HEK293T (cell line): ENCODE measurements at regions not wholly inside any gene's neighbourhood (a gene's known extent, or its start where the extent isn't known, plus 50 kb on each side); places are given as distances from the start of the nearest gene placed in this dataset.

ENCODE experiments used
- CTCF ChIA-PET: fragments of 350-600 bp; formaldehyde crosslinking; extraction: SDS; loops from one replicate; lab custom pipeline; 2021; ENCODE audit warnings: antibody characterized with exemption, inconsistent platforms; lab: Yijun Ruan, JAX
- POLR2A ChIA-PET: fragments of 350-600 bp; formaldehyde crosslinking; extraction: SDS; loops from one replicate; lab custom pipeline; 2020; ENCODE audit warnings: antibody characterized with exemption, inconsistent platforms; lab: Yijun Ruan, JAX
- DNase-seq: peaks from one replicate; pipeline ENCODE4 v3.0.0; 2012; ENCODE audit warnings: mixed read lengths; ENCODE audit errors: extremely low spot score
- ARNT ChIP-seq: fragments of 450-650 bp; IDR thresholded peaks from 2 replicates; pipeline ENCODE4 v1.6.1; 2017; ENCODE audit warnings: mild to moderate bottlenecking
- BHLHE40 ChIP-seq: fragments of 450-650 bp; IDR thresholded peaks from 2 replicates; pipeline ENCODE4 v1.6.1; 2016; ENCODE audit warnings: mild to moderate bottlenecking, moderate library complexity, borderline replicate concordance
- CTBP1 ChIP-seq: fragments of 450-650 bp; IDR thresholded peaks from 2 replicates; pipeline ENCODE4 v1.6.1; 2016; ENCODE audit warnings: borderline replicate concordance
- ELF4 ChIP-seq: fragments of 450-650 bp; IDR thresholded peaks from 2 replicates; pipeline ENCODE4 v1.6.1; 2017; ENCODE audit warnings: antibody characterized with exemption
- FOXA1 ChIP-seq: fragments of 450-650 bp; IDR thresholded peaks from 2 replicates; pipeline ENCODE4 v1.6.1; 2016; ENCODE audit warnings: mild to moderate bottlenecking
- FOXK2 ChIP-seq: fragments of 450-650 bp; IDR thresholded peaks from 2 replicates; pipeline ENCODE4 v1.6.1; 2016; ENCODE audit warnings: mild to moderate bottlenecking
- FOXM1 ChIP-seq: fragments of 450-650 bp; IDR thresholded peaks from 2 replicates; pipeline ENCODE4 v1.6.1; 2017; ENCODE audit warnings: mild to moderate bottlenecking, borderline replicate concordance
- HDGF ChIP-seq: fragments of 450-650 bp; IDR thresholded peaks from 2 replicates; pipeline ENCODE4 v1.6.1; 2017; ENCODE audit warnings: antibody characterized with exemption, borderline replicate concordance
- L3MBTL2 ChIP-seq: fragments of 450-650 bp; conservative IDR thresholded peaks from 2 replicates; pipeline ENCODE4 v1.6.1; 2016; ENCODE audit warnings: mild to moderate bottlenecking
- LEF1 ChIP-seq: fragments of 450-650 bp; IDR thresholded peaks from 2 replicates; pipeline ENCODE4 v1.6.1; 2017; ENCODE audit warnings: mild to moderate bottlenecking, borderline replicate concordance
- NFRKB ChIP-seq: fragments of 450-650 bp; IDR thresholded peaks from 2 replicates; pipeline ENCODE4 v1.6.1; 2016; ENCODE audit warnings: mild to moderate bottlenecking, moderate library complexity
- PKNOX1 ChIP-seq: fragments of 450-650 bp; IDR thresholded peaks from 2 replicates; pipeline ENCODE4 v1.6.1; 2016
- SP1 ChIP-seq: fragments of 450-650 bp; IDR thresholded peaks from 2 replicates; pipeline ENCODE4 v1.6.1; 2017
- SUZ12 ChIP-seq: fragments of 450-650 bp; IDR thresholded peaks from 2 replicates; pipeline ENCODE4 v1.6.1; 2016; ENCODE audit warnings: mild to moderate bottlenecking
- TARDBP ChIP-seq: fragments of 450-650 bp; IDR thresholded peaks from 2 replicates; pipeline ENCODE4 v1.6.1; 2016
- ZNF384 ChIP-seq: fragments of 450-650 bp; IDR thresholded peaks from 2 replicates; pipeline ENCODE4 v1.6.1; 2016

- ChIA-PET POLR2A (no interaction called here), CTCF (interaction anchor here (0.6 to 0.7 kb wide), 2 partner anchors 12 to 918 kb away, joined by 3 read pairs; no protein-coding TSS in a partner anchor)
- DNase-seq: no peak
- TF ChIP-seq SP1: no peak
- TF ChIP-seq BHLHE40: no peak
- no peak for TF ChIP-seq HDGF
- TF ChIP-seq ZNF384: no peak
- TF ChIP-seq L3MBTL2: no peak
- TF ChIP-seq ELF4: no peak
- TF ChIP-seq PKNOX1: no peak
- TF ChIP-seq ARNT: no peak
- TF ChIP-seq NFRKB: no peak
- TF ChIP-seq FOXA1: no peak
- no peak for TF ChIP-seq SUZ12
- no peak for TF ChIP-seq FOXK2
- TF ChIP-seq CTBP1: no peak
- no peak for TF ChIP-seq FOXM1
Measured at GRCh38 chr6:2581011-2581410, 169.7 kb downstream of the MYLK4 start.

- TF ChIP-seq PKNOX1: no peak
- TF ChIP-seq BHLHE40: no peak
- no peak for TF ChIP-seq ZNF384
- TF ChIP-seq ELF4: no peak
- no peak for TF ChIP-seq FOXA1
- no peak for TF ChIP-seq TARDBP
- TF ChIP-seq CTBP1: no peak
- TF ChIP-seq FOXK2: no peak
- TF ChIP-seq L3MBTL2: no peak
- TF ChIP-seq FOXM1: no peak
- no peak for TF ChIP-seq NFRKB
- TF ChIP-seq LEF1: no peak
- no peak for TF ChIP-seq ARNT
- TF ChIP-seq SUZ12: no peak
- TF ChIP-seq SP1: no peak
- CTCF ChIA-PET: interaction anchor here (0.6 kb wide), 1 partner anchor 917 kb away, joined by 3 read pairs; no protein-coding TSS in a partner anchor
- DNase-seq: no peak
- POLR2A ChIA-PET: no interaction called here
Measured at GRCh38 chr6:2579804-2580570, 170.7 kb downstream of the MYLK4 start.

DNA sequence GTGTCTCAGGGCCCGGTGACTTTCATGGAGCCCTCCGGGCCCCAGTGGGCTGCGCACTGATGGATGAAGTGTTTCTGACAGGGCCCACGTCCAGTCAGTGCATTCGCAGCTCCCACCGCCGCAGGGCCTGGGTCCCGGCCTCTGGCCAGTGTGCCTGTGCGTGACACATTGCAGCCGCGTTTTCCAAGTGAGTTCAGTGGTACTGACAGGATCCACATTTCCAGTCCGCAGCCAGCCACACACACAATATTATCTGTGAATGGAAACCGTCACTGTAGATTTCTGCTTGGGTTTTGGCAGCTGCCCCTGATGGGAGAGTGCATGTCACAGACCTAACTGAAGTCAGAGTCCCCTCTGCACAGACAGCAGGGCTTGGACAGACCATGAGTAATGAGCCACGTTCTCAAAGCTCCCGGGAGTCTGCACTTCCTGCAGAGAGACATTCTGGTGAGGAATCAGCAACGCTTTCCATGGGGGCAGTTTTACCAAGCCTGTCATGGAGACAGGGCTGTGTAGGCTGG, 171.4 kb downstream of the MYLK4 start:
- TF ChIP-seq SP1 (no peak), ELF4 (no peak), TARDBP (no peak), FOXM1 (no peak)
- CTCF ChIA-PET: no interaction called here
- no peak for DNase-seq
- POLR2A ChIA-PET: no interaction called here

- no peak for DNase-seq
- ChIA-PET POLR2A (no interaction called here), CTCF (no interaction called here)
- TF ChIP-seq HDGF (no peak), NFRKB (no peak), SP1 (no peak), ARNT (no peak), L3MBTL2 (no peak), FOXK2 (no peak), FOXM1 (no peak), ELF4 (no peak), BHLHE40 (no peak), PKNOX1 (no peak), CTBP1 (no peak), TARDBP (no peak), SUZ12 (no peak), LEF1 (no peak), ZNF384 (no peak)
Measured at GRCh38 chr6:2578767-2579166, 172.0 kb downstream of the MYLK4 start.

- DNase-seq: no peak
- TF ChIP-seq HDGF: no peak
- no peak for TF ChIP-seq TARDBP
- no peak for TF ChIP-seq CTBP1
- no peak for TF ChIP-seq LEF1
- no peak for TF ChIP-seq FOXM1
- TF ChIP-seq NFRKB: no peak
- TF ChIP-seq SP1: no peak
- TF ChIP-seq BHLHE40: no peak
- TF ChIP-seq FOXK2: no peak
- no peak for TF ChIP-seq L3MBTL2
- no peak for TF ChIP-seq SUZ12
- TF ChIP-seq PKNOX1: no peak
- no peak for TF ChIP-seq ARNT
- no peak for TF ChIP-seq ZNF384
- no peak for TF ChIP-seq FOXA1
- TF ChIP-seq ELF4: no peak
- POLR2A ChIA-PET: no interaction called here
- CTCF ChIA-PET: interaction anchor here (0.7 kb wide), 1 partner anchor 376 kb away, joined by 3 read pairs; no protein-coding TSS in a partner anchor
Measured at GRCh38 chr6:2576499-2576898, 174.2 kb downstream of the MYLK4 start.
